Activated CD4-positive, alpha-beta T cell treated with anti-CD3 and anti-CD28 coated beads for 4 hours (primary cell): ENCODE measurements at regions not wholly inside any gene's neighbourhood (a gene's known extent, or its start where the extent isn't known, plus 50 kb on each side); places are given as distances from the start of the nearest gene placed in this dataset.

Experiments
- DNase-seq, 2 donors: peaks; one replicate each; pipeline ENCODE4 v3.0.0-alpha.2; 2020

- no peak for DNase-seq
These were observed 1171.6 kb upstream of the CDH18 start for GRCh38 chr5:21159510-21160059.

GRCh38 chr5:21154526-21154925, 1166.5 kb upstream of the CDH18 start:
- DNase-seq, result no peak

GRCh38 chr5:21152611-21153010, 1164.6 kb upstream of the CDH18 start:
- DNase-seq, result no peak

GRCh38 chr5:21145376-21145775, 1157.4 kb upstream of the CDH18 start:
- DNase-seq, result no peak

GRCh38 chr5:21143686-21144085, 1155.7 kb upstream of the CDH18 start:
- no peak for DNase-seq

GRCh38 chr5:21142791-21143190, 1154.8 kb upstream of the CDH18 start:
- DNase-seq, result no peak

- no peak for DNase-seq
These were observed 1153.0 kb upstream of the CDH18 start for GRCh38 chr5:21140987-21141386.

- DNase-seq, result no peak
These were observed 1138.2 kb upstream of the CDH18 start for GRCh38 chr5:21126236-21126635.

- DNase-seq, result no peak
These were observed 1137.4 kb upstream of the CDH18 start for GRCh38 chr5:21125238-21125983.

GRCh38 chr5:21121213-21121612, 1133.2 kb upstream of the CDH18 start:
- DNase-seq, result no peak

GRCh38 chr5:21097661-21098060, 1109.7 kb upstream of the CDH18 start:
- DNase-seq, result no peak

- no peak for DNase-seq
These were observed 1106.6 kb upstream of the CDH18 start for GRCh38 chr5:21094619-21095018.

GRCh38 chr5:21087766-21088165, 1099.8 kb upstream of the CDH18 start:
- no peak for DNase-seq

- DNase-seq, result no peak
These were observed 1097.8 kb upstream of the CDH18 start for GRCh38 chr5:21085791-21086190.

GRCh38 chr5:21071986-21072385, 1084.0 kb upstream of the CDH18 start:
- no peak for DNase-seq

- no peak for DNase-seq
These were observed 1083.4 kb upstream of the CDH18 start for GRCh38 chr5:21071421-21071820.

- no peak for DNase-seq
These were observed 1082.9 kb upstream of the CDH18 start for GRCh38 chr5:21070858-21071257.

GRCh38 chr5:21067724-21068123, 1079.7 kb upstream of the CDH18 start:
- no peak for DNase-seq

GRCh38 chr5:21063146-21063545, 1075.1 kb upstream of the CDH18 start:
- DNase-seq, result no peak

- no peak for DNase-seq
These were observed 1070.3 kb upstream of the CDH18 start for GRCh38 chr5:21058289-21058688.

- DNase-seq, result no peak
These were observed 1063.9 kb upstream of the CDH18 start for GRCh38 chr5:21051945-21052344.

GRCh38 chr5:21049901-21050300, 1061.9 kb upstream of the CDH18 start:
- DNase-seq, result no peak

GRCh38 chr5:21030981-21031380, 1043.0 kb upstream of the CDH18 start:
- DNase-seq, result no peak

- no peak for DNase-seq
These were observed 1037.0 kb upstream of the CDH18 start for GRCh38 chr5:21024966-21025365.

- no peak for DNase-seq
These were observed 1025.2 kb upstream of the CDH18 start for GRCh38 chr5:21013237-21013636.
